ENCODE measurements at regions not wholly inside any gene's neighbourhood (a gene's known extent, or its start where the extent isn't known, plus 50 kb on each side); places are given as distances from the start of the nearest gene placed in this dataset.
"Not testable (repeated sequence)": the region's sequence is repeated elsewhere in the genome, so short reads cannot be mapped to it uniquely, and the experiment has no call there.

DNA sequence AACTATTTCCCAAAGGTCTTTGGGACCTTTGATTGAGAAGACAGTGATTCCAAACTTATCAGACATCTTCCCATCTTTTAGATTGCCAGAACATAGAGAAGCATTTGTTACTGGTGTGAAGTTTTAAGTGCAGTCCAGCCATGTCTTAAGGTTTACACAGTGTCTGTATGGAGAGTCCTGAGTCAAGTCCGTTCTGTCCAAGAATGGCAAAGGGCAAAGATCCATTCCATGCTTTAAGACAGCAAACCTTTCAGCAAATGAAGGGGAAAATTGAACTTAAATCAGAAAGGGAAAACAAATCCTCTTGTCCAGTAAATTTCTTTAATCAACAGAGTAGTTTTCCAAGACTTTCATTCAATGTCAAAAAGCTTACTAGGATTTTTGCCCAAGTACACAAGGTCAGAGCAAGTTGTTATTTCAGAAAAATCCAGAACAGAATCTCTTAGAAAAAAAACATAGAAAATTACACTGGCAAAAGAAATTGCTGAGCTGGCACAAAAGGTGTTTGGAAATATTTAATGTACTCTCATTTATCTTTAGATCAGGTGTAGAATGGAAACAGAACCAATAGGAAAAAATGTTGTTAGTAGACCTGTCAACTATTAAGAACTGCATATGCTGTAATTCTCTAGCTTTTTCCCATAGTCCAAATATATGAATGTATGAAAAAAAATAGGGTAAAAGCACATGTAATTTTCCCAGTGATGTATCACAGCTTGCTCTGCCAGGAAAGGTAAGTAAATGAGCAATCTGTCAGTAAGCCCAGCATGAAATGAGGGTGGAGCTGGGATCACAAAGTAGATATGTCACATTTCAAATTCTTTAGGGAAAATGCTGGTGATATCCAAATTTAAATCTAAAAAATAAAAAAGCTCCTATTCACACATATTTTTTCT lies 1099.9 kb downstream of the TUSC7 start:
- no peak for DNase-seq

DNA sequence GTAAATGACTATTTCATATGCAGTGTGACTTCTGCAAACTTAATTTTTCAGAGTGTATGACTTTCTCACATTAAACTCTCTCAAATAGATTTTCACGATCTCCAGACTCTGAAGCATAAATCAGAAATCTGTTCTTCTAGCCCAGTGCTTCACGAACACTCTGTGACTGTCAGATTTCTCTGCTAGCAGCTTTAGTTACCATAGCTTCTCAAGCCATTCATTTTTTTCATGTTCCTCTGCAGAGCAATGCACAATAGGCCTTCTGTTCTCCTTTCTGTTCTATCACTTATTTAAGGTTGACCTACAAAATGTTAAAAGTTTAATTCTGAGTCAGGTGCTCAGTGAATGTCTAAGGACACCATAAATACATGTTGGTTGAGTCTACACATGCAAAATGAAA lies 1102.2 kb downstream of the TUSC7 start:
- DNase-seq = no peak

DNA sequence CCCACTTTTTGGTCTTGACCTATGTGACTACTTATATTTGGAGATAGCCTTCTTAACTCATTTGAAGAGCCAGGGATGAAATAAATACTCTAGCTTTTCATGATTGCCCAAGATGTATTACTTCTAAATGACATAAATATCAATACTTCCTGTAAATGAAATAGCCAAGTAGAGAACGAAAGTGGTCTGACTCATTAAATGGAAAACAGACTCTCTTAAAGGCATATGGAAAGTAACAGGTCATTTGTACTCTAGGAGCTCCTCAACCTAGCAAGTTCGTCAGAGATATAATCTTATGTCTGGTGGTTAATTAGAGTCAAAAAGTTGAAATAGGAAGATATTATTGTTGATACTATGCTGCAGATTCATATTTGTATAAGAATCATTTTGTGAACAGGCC lies 1105.4 kb downstream of the TUSC7 start:
- no peak for DNase-seq

DNA sequence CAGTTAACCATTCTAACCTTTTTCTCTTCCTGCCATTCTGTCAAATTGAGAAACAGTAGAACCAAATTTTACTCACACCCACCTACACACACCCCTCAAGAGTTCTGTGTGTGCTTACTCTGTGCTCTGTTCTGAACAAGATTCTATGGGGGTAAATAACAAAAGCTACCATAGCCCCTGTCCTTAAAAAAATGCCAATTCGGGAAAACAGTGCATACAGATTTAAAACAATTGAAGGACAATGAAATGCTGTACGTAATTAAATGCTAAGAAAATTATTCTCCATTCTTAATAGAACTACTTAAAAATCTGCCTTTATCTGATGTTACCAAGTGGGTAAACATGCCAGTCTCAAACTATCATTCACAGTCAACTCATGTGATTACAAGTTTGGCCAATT lies 1107.5 kb downstream of the TUSC7 start:
- no peak for DNase-seq

DNA sequence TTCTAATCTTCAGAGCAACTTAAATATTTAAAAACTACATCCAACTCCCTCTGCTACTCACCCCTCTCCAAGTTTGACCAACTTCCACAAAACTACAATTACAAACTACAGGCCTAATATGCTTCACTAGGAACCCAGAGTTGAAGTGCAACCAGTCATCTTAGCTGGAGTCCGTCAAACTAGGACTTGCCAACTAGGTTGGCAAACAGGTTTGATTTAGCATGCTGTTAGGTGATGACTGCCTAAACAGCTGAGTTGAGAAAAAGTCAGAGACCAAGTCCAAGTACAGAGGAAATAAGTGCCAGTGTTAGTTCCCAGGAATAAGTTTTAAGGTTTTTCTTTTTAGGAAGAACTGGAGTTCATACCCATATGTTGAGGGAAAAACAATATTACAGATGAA lies 1109.0 kb downstream of the TUSC7 start:
- no peak for DNase-seq

DNA sequence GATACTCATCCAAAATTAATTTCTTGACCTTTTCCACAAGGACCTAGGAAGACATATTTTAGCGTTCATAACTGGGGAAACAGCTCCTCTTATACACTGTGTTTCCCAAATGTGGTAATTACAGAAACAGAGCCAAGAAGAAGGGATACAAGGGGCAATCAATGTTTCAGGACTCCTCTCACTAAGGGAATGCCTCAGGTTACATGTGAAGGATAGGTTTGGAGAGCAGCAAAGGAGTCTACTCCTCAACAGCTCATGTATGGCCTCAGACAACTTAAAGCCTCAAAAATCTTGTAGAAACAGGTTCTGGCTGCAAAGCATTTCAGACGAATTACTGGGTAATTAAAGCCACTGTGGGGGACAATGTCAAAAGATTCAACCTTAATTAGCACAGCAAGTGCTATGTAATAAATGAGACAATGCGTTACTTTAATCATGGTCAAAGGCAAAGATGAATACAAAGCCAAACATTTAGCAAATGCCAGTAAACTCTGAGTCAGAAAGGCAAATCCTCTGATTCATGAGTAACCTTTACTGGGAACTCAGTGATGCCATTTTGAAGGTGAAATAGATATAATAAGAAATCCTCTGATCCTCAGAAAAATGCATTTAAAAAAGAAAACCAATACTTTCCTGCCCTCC lies 1111.2 kb downstream of the TUSC7 start:
- DNase-seq = no peak

DNA sequence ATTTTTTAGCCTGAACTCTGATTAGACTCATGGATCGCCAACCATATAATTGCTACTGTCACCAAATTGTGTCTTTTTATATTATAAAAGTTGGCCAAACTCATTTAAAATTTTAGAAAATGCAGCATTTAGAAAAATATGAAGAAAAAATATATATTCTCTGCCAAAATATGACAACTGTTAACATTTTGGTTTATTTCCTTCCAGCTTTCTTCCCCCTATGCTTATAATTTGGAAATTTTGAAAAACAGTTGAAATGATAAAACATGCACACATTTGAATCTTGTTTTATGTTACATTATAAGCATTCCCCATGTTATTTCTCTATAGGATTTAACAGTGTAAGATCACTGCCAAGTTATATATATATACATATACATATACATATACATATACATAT lies 1112.8 kb downstream of the TUSC7 start:
- DNase-seq = no peak

DNA sequence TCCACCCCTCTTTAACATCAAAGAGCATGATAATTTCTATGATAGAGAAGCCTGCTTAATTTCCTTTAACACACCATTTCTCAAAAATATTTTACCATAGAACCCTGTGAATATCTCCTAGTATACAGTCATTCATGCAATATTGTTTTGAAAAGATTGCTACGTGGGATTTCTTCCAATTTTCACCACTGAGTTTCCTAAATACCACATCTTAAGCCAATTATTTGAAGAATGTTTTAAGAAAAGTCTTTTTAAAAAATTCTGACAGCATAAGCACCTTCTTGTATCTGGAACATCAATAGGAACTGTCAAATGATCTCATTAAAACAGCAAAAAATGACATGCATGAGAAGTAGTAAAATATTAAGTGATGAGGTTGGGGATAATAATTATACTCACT lies 1126.7 kb downstream of the TUSC7 start:
- DNase-seq = no peak

DNA sequence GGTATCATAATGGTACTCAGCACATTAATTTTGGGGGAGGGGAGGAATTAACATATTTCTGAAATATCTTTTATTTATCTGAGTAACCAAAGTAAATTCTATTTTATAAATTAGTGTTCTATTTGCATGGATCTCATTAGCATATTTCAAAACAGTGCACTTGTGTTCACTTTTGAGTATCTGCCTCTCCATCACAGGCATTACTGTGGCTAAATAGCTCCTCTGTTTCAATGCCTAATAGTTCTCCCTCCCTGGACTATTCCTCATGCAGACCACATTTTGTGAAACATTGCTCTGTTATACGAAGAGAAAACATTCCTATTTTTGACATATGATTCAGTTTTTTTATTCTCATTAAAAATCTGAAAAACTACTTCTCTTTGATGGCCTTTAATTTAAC lies 1127.8 kb downstream of the TUSC7 start:
- DNase-seq = no peak

DNA sequence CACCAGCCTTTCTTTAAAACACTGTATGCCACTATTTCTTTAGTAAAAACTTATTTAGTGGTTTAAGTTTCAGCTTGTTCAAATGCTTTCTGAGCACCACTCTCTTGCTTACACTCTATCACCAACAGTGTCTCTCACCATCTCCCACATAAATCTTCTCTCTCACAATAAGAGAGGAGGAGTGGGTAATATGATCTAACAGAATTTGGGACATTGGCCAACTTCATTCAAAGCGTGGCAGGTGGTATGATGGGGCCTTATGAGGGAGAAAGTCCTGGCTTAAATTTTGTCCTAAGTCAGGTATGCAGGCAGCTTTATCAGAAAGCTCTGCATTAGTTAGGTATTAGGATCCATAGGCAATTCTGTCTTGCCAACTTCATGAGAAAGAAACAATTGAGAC lies 1132.5 kb downstream of the TUSC7 start:
- no peak for DNase-seq

DNA sequence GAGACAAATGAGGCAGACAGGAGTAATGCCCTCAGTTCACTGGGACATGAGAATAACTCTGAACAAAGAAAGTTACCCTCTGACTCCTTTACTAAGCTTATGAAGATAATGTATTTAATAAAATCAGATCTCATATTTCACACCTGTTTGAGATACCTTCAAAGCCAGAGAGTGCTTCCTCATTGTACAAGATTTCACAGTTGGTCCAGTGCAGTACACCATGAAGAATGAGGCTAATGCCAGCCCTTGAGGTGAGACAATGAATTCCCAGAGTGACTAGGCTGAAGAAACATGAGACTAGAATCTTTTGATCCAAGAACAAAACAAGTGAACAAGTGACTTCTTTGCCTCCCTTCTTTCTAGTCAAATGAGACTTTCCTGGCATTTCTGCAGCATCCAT lies 1133.8 kb downstream of the TUSC7 start:
- DNase-seq = no peak

DNA sequence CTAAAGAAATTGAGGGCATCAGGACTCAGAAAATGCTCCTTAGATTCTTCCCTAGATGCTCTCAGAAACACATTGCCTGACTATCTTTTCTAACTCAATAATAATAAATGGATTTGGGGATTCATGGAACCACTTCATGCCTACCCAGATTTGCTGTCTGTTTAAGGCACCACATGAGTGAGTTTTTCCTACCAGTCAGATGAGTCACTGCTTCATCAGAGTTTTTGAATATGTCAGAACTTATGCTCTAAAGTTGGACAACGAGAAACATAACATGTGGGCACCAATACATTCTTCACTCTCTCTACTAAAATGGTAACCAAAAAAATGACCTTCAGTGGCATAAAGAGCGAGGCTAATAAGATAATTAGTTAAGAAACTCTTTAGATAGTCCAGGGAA lies 1135.1 kb downstream of the TUSC7 start:
- no peak for DNase-seq

DNA sequence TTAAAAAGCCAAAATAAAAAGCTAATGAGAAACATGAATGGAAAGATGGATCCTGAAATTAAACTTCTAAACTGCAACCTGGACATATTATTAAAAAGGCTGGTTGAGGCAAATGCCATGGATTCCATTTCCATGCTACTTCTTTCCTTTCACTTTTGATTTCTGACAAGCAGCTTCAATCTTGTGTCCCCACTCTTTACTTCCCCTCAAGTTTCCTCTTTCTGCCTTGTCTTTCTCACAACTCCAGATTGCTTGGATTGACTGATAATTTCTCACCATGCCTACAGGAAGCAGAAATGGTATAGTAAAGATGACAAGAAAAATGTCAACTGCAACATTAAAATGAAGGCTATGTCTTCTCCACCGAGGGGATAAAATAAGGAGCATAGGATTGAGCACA lies 1136.7 kb downstream of the TUSC7 start:
- no peak for DNase-seq

DNA sequence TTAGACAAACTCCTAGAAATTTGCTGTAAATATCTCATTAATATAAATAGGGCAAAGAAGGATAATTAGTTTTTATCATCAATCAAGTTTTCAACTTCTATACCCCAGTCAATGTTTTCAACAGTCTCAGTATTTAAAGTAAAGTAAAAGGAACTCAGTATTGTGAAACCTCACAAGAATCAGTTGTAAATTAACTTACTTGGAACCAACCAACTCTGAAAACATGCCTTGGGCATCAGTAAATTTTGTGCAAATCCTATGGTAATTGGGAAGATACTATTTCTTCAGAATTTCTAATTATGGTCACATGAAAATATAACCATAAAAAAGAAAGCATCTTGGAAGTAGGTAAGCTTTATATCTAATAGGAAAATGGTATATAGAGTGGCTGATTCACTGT lies 1139.0 kb downstream of the TUSC7 start:
- DNase-seq = no peak

DNA sequence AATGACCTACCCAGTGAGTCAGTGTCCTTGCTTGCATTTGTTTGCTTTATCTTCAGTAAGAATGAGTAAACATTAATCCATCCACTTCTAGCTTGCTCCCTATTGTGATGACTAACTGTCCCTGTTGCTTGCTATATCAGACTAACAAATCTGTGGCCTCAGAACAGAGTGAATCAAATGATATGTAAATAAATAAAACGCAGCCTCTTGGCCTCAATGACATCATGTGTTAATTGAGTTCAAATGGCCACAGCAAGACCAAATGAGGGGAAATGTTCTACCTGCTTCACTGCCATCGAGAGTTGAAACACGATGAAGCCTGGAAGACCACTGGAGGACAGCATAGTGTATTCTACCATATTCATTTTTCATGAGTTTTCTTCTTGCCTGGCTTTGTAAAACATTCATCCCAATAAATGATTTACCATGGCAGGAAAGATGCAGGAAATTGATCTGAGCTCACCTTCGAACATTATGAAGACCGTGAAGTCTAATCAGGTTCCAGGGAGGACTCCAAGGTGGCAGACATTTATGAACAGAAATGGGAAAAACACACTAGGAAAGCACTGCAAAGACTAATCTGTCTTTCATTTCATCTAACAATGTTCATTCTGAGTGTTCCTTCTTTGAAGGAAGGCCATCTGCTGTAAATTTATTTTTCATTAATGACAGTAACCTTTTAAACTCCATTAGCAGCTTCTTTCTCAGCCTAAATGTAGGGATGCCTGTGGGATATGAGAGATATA lies 1144.5 kb downstream of the TUSC7 start:
- DNase-seq = no peak

DNA sequence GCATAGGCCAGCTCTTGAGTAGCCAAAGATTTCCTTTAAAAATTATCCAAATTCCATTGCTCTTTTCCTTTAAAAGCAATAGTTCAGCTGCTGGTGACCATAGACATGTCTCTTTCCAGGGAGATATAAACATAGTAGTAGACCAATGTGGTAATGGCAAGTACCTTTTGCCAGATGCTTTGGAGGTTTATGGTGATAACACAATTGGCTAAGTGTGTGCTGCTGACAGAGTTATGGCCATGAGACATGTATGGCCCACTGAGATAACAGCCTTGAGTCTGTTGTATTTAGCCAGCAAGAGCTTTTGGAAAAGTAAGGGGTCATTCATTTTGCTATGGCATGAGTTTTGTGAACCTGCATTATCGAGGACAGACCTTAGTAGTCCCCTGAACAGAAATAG lies 1146.8 kb downstream of the TUSC7 start:
- DNase-seq = no peak

DNA sequence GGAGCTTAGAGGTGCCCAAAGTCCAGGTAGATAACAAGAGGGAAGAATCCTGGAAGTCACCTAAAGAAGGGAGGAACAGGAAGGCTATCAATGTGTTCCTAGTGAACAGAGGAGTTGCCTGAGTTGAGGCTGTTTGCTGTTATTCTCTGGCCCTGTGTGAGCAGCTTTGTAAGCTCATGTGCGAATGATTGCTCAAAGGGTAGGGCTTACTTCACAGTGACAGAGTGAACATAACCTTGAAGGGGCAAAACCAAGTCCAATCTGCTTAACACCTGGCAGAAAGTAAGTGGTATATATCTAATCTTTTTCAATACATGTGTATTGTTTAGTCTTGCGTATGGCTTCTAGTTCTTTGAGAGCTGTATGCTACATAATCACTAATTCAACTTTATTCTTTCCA lies 1153.6 kb downstream of the TUSC7 start:
- DNase-seq = no peak

DNA sequence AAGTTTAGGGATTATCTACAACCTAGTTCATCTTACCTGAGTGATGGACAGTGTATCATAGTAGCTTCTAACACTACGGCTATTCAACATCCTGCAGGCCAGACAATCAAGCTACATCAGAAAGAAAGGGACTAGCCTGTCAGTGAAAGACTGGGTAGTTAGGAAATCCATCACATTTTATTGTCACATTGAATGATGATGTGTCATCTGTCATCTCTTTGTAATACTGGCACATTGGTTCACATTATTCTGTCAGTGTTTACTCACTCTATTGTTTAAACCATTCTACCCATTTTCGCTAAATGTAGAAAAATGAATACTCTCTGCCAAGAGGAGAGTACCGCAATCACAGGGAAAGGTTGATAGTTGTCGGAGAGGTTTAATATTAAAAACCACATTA lies 1155.8 kb downstream of the TUSC7 start:
- DNase-seq = no peak

DNA sequence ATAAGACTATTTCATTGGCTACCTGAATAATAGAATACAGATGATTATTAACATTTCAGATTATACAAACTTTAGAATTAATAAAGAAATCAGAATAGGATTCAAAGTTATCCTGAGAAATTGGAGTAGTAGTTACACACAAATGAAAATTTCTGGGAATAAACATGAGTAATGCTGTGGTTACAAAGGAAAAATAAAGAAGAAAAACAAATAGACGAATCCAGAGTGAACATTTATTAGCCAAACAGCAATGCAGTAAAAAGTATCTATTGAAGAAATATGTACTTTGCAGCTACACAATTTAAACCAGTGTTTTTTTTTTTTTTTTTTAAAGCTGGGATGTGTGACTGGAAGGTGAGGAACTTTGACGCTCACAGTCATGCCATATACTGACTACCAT lies 1159.2 kb downstream of the TUSC7 start:
- no peak for DNase-seq

DNA sequence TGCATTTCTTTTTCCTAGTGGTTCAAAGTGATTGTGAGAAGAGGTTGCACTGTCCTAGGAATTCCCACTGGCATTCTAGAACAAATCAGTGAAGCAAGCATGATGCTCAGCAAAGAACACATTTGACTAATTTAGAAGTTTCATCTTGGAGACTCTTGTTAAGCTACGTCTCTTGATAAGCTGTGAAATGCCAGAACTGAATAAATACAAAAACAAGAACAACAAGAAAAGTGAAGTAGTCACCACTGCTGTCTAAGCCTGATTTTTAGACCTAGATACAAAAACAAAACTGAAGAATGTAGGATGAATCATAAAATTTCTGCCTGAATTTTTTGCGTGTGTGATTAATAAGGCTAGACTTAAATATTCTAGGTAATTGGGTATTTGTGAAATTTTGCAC lies 1162.4 kb downstream of the TUSC7 start:
- no peak for DNase-seq

DNA sequence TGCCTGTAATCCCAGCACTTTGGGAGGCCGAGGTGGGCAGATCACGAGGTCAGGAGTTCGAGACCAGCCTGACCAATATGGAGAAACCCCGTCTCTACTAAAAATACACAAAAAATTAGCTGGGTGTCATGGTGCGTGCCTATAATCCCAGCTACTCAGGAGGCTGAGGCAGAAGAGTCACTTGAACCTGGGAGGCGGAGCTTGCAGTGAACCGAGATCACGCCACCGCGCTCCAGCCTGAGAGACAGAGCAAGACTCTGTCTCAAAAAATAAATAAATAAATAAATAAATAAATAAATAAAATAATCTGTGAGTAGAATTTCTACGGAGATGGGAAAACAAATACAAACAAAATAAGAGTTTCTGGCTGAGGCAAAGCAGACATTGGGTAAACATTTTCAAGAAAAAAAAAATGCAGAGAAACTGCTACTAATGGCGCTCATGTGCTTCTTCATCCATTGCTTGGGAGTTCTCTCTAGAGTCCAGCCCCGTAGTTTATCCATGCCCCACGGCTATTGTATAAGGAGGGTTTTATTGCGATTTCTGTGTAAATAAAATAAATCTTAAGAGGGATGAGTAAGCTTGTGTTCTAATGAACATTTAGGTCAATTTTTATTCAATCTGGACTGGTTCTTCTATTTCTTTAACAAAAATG lies 1161.9 kb downstream of the IGSF11 start:
- DNase-seq = not testable (repeated sequence)

DNA sequence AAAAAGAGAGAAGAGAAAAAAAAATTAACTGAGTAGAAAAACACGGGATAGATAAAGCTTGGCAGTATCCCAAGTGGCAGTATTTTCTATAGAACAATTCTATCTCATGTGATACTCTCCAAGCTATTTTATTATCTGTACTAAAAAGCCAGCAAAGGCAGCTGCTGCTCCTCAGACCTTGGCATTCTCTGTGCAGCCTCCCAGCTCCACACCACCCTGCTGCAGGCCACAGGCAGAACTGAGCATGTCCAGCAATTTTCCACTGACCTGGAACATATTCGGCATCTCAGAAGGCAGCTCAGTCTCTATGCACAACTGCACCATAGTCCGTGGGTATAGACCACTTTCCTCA lies 1161.4 kb downstream of the IGSF11 start:
- DNase-seq = no peak

DNA sequence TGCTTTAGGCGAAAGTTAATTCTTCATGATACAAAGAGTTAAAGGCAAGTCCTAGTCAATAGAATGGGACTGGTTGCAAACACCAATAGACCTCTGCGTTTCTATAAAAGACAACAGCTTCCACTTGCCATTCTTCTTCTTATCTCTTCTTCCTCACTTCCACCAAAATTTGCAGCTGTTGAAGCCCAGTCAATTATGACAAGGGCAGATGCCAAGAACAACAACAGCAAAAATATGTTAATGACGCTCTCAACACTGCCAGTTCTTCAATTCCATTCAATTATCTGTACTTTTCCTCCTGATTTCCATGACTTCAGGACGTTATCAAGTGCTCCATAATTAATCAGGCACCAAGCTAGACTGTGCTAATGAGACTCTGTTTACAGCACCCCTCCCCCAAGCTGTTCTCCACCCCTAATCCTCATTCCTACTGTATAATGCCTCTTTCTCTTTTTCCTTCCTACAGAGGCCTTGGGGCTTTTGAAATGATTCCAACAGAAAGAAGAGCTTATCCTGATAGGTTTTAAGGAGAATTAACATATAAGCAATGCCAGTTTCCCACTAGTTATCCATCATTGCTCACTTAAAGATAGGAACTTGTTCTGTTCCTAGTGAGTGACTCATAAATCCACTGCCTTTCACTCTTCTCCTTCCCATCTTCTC lies 1160.5 kb downstream of the IGSF11 start:
- no peak for DNase-seq
